ENCODE measurements at regions not wholly inside any gene's neighbourhood (a gene's known extent, or its start where the extent isn't known, plus 50 kb on each side); places are given as distances from the start of the nearest gene placed in this dataset.

DNA sequence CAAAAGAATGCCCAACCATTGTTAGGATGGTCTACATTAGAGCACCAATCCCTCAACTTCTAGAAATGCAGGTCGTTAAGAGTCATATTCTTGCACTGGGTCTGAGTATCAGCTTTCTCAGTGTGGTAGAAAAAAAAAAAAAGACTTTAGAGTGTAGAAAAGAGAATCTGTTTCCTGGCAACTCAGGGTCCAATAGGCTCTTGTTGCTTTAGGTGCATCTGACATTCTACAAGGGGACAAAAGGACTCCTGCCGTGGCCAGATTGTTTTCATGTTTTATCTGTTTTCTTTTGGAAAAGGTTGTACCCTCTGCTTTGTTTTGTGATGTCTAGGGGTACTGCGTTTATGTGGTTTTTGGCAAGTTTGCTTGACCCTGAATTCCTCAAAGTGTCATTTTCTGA lies 105.4 kb upstream of the KCNK2 start:
- TF ChIP-seq CTCF (IDR thresholded peaks at IDR 0.05), result no peak
- TF ChIP-seq EZH2phosphoT487 (IDR thresholded peaks at IDR 0.05), result no peak
- no peak for TF ChIP-seq EZH2 (IDR thresholded peaks at IDR 0.05)
